Spinal cord (tissue), 9 donors: ENCODE measurements at regions not wholly inside any gene's neighbourhood (a gene's known extent, or its start where the extent isn't known, plus 50 kb on each side); places are given as distances from the start of the nearest gene placed in this dataset.
"Not testable (repeated sequence)": the region's sequence is repeated elsewhere in the genome, so short reads cannot be mapped to it uniquely, and the experiment has no call there.

Source experiments
- DNase-seq, 6 donors: peaks; one replicate each; pipeline versions ENCODE4 v3.0.0 to v3.0.0-alpha.2; 2013 to 2015; ENCODE audit warnings: low spot score in 6 of 6, low read depth in 4 of 6
- H3K27ac ChIP-seq: one replicate; pipeline ENCODE4 v1.5.1; 2013; ENCODE audit warnings: low read depth, low read length, control low read depth
- H3K27me3 ChIP-seq: one replicate; pipeline ENCODE4 v1.6.1; 2013; ENCODE audit warnings: low read length; ENCODE audit not compliant: control insufficient read depth, insufficient read depth
- H3K36me3 ChIP-seq: one replicate; pipeline ENCODE4 v1.6.1; 2013; ENCODE audit warnings: low read length; ENCODE audit not compliant: control insufficient read depth, insufficient read depth
- H3K4me1 ChIP-seq: one replicate; pipeline ENCODE4 v1.6.1; 2013; ENCODE audit warnings: low read length; ENCODE audit not compliant: control insufficient read depth, insufficient read depth
- H3K4me3 ChIP-seq: one replicate; pipeline ENCODE4 v1.5.1; 2013; ENCODE audit warnings: low read depth, low read length, control low read depth
- H3K9me3 ChIP-seq: one replicate; pipeline ENCODE4 v1.6.1; 2013; ENCODE audit warnings: low read length; ENCODE audit not compliant: control insufficient read depth, insufficient read depth
- WGBS: methylation state at CpG from one replicate; pipeline ENCODE4 v1.1.5; 2013; ENCODE audit warnings: missing lambda C conversion rate; ENCODE audit not compliant: insufficient coverage; 5-methylcytosine and 5-hydroxymethylcytosine counted together
- donor health status: healthy.

DNA sequence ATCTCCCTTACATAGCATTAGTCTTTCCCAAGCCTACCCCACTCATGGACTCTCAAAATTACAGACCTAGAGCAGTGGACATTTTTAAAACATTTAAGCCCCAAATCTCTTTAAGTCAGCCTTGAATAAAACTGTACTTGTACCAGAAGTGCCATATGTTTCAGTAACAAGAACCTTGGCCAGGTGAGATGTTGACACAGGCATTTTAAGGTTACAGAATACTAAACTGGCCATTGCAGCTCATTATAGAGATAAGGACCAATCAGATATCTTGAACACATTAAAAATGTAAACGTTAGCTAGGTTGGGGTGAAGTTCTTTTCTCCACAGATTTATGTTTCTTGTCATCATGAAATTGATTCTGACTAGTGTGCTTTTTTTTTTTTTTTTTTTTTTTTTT, 103.8 kb upstream of the MIER3 start:
- no CpG with 5 or more reads among the region's 1 CpG for WGBS
- Histone ChIP-seq H3K36me3 (no peaks in the 10 kb centered on the region), H3K4me1 (no peaks in the 10 kb centered on the region)

GRCh38 chr5:57063773-57064172, 110.1 kb upstream of the GPBP1 start:
- Histone ChIP-seq H3K36me3 (no peaks in the 10 kb centered on the region), H3K27ac (no peak overlapping the region)
- WGBS = 89% methylated on average over 1 of the region's 2 CpGs

More for the DNA sequence above, 103.8 kb upstream of the MIER3 start:
- Histone ChIP-seq H3K9me3 (no peaks in the 10 kb centered on the region), H3K4me3 (no peak overlapping the region), H3K27me3 (no peaks in the 10 kb centered on the region), H3K27ac (no peak overlapping the region)
- DNase-seq = no peak

GRCh38 chr5:57066924-57067596, 106.8 kb upstream of the GPBP1 start:
- Histone ChIP-seq H3K4me1 (no peaks in the 10 kb centered on the region), H3K9me3 (no peaks in the 10 kb centered on the region), H3K4me3 (no peak overlapping the region), H3K36me3 (no peaks in the 10 kb centered on the region), H3K27ac (no peak overlapping the region), H3K27me3 (no peaks in the 10 kb centered on the region)
- 80% methylated on average over 1 of the region's 6 CpGs for WGBS
- DNase-seq = no peak

More at GRCh38 chr5:57063773-57064172, 110.1 kb upstream of the GPBP1 start:
- H3K4me3 ChIP-seq = no peak overlapping the region
- H3K27me3 ChIP-seq = no peaks in the 10 kb centered on the region
- no peaks in the 10 kb centered on the region for H3K9me3 ChIP-seq
- DNase-seq = no peak
- no peaks in the 10 kb centered on the region for H3K4me1 ChIP-seq

- Histone ChIP-seq H3K4me1 (no peaks in the 10 kb centered on the region), H3K4me3 (no peak overlapping the region), H3K27ac (no peak overlapping the region)
Observed at GRCh38 chr5:57067597-57067924, 106.3 kb upstream of the GPBP1 start.

DNA sequence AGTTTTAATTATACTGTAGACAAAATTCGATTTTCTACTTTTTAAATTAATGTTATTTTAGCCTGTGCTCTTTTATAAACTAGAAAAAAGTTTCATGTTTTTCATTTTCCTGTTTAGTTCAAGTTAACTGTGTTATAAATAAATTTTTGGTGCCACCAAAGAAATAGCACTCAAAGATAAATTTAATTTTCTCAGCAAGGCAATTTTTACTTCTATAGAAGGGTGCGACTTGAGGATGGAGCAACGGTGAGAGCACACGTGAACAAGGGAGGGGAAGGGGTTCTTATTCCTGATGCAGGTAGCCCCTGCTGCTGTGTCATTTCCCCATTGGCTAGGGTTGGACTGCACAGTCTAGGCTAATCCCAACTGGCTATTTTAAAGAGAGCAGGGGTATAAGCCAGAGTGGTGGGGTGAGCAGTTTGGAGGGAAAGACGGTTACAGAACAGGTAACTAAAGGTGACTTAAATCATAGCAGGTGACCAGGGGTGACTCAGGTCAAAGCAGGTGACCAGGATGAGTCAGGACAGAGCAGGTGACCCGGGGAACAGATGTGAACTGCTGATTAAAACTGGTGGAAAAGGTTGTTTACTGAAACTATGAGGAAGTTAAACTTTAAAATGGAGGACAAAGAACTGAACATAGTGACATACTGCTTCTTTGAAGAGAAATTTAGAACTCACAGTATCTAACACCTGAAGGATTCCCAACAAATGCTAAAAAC, 104.6 kb upstream of the GPBP1 start:
- Histone ChIP-seq H3K4me3 (no peak overlapping the region), H3K4me1 (no peaks in the 10 kb centered on the region), H3K9me3 (no peaks in the 10 kb centered on the region), H3K36me3 (no peaks in the 10 kb centered on the region), H3K27ac (no peak overlapping the region), H3K27me3 (no peaks in the 10 kb centered on the region)
- WGBS = 98% methylated on average over 3 of the region's 6 CpGs
- DNase-seq = no peak

More at GRCh38 chr5:57067597-57067924, 106.3 kb upstream of the GPBP1 start:
- H3K36me3 ChIP-seq = no peaks in the 10 kb centered on the region
- H3K27me3 ChIP-seq = no peaks in the 10 kb centered on the region
- no peaks in the 10 kb centered on the region for H3K9me3 ChIP-seq
- no peak for DNase-seq

DNA sequence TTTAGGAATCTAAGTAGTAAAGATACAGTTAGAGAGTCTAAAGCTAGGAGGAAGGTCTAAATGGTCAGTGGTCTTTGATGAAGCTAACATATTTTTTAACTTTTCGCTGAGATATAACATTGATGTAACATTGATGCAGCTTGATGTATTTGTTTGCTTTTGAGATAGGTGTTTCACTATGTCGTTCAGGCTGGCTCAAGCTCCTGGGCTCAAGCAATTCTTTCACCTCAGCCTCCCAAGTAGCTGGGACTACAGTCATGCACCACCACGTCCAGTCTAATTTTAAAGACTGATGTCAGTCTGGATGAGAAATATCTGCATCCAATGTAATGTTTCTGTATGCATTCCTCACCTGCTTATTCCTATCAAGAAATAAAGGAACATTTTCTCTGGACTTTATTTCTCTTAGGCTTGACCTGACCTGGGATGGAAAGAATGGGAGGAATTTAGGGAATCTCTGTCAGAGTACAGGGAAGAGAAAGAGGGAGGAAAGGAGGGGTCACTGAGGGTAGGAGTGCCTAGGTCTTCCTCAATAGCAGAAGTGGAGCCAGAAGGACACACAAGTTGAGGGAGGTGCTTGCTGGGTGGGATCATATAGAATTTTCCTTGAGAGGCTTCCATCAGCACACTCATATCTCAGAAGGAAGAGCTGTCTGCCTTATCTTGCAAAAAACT, 101.5 kb upstream of the GPBP1 start:
- no peak overlapping the region for H3K4me3 ChIP-seq
- no peaks in the 10 kb centered on the region for H3K27me3 ChIP-seq
- H3K36me3 ChIP-seq = no peaks in the 10 kb centered on the region
- no peaks in the 10 kb centered on the region for H3K9me3 ChIP-seq
- no peaks in the 10 kb centered on the region for H3K4me1 ChIP-seq
- H3K27ac ChIP-seq = no peak overlapping the region
- WGBS = no CpG with 5 or more reads among the region's 3 CpGs
- no peak for DNase-seq

GRCh38 chr5:57082441-57083067, 91.3 kb upstream of the GPBP1 start:
- no peak for DNase-seq
- no peaks in the 10 kb centered on the region for H3K27me3 ChIP-seq
- H3K4me1 ChIP-seq = no peaks in the 10 kb centered on the region
- no peak overlapping the region for H3K27ac ChIP-seq
- no peaks in the 10 kb centered on the region for H3K36me3 ChIP-seq
- 98% methylated on average over 5 of the region's 7 CpGs for WGBS
- no peak overlapping the region for H3K4me3 ChIP-seq
- no peaks in the 10 kb centered on the region for H3K9me3 ChIP-seq

DNA sequence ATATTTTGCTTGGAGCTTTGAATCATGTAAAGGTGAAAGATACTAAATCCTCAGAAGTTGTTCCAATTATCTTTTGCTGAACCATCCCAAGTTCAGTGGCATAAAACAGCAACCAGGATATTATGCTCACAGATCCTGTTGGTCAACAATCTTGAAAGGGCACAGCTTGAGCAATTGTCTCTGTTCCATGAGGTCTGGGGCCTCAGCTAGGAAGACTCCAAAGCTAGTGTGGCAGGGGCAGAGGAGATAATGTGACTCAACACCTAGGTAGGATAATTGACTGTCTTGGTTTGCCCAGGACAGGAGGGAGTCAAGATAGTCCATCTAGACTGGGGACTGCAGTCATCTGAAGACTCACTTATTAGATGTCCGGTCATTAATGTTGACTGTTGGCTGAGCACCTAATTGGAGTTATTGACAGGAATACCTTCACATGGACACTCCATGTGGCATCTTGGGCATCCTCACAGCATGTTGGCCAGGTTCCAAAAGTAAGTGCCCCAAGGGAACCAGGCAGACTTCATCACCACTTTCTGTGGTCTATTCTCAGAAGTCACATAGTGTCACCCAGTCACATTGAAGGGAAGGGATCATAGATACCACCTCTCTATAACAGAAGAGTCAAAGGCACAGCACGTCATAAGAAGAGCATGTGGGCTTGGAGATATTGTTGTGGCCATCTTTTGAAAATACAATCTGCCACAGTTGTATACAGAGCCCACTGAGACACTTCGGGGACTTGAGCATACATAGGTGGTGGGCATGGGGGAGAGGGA, 88.4 kb upstream of the GPBP1 start:
- Histone ChIP-seq H3K9me3 (peaks cover 2% of the 10 kb centered on the region), H3K4me1 (no peaks in the 10 kb centered on the region), H3K4me3 (no peak overlapping the region), H3K27ac (no peak overlapping the region), H3K27me3 (no peaks in the 10 kb centered on the region), H3K36me3 (no peaks in the 10 kb centered on the region)
- DNase-seq = no peak
- WGBS = 100% methylated on average over 1 of the region's 3 CpGs

GRCh38 chr5:57087947-57088346, 85.9 kb upstream of the GPBP1 start:
- H3K9me3 ChIP-seq, H3K27ac ChIP-seq, H3K36me3 ChIP-seq, H3K4me3 ChIP-seq, H3K4me1 ChIP-seq, H3K27me3 ChIP-seq, DNase-seq: not testable (repeated sequence)
- WGBS = no CpG with 5 or more reads among the region's 1 CpG
